GM18868 (cell line): ENCODE measurements at regions not wholly inside any gene's neighbourhood (a gene's known extent, or its start where the extent isn't known, plus 50 kb on each side); places are given as distances from the start of the nearest gene placed in this dataset.
"Not testable (repeated sequence)": the region's sequence is repeated elsewhere in the genome, so short reads cannot be mapped to it uniquely, and the experiment has no call there.

Experiments used
- ATAC-seq: cut with Tn5 transposase; IDR thresholded peaks from one replicate; pipeline ENCODE4 v1.9.1; 2021; ENCODE audit warnings: mild to moderate bottlenecking, moderate library complexity; ENCODE audit not compliant: unreplicated experiment

- ATAC-seq, result no peak
Observed at GRCh38 chr4:112708772-112709171, 71.8 kb downstream of the LARP7 start.

GRCh38 chr4:112714922-112715901, 78.3 kb downstream of the LARP7 start:
- no peak for ATAC-seq

- ATAC-seq, result no peak
Observed at GRCh38 chr4:112717856-112718255, 80.9 kb downstream of the LARP7 start.

GRCh38 chr4:112721627-112722026, 84.7 kb downstream of the LARP7 start:
- ATAC-seq, result no peak

- ATAC-seq, result no peak
Observed at GRCh38 chr4:112726041-112726440, 89.1 kb downstream of the LARP7 start.

- ATAC-seq, result not testable (repeated sequence)
Observed at GRCh38 chr4:112727728-112728127, 90.8 kb downstream of the LARP7 start.

- ATAC-seq, result no peak
Observed at GRCh38 chr4:112731715-112732114, 94.8 kb downstream of the LARP7 start.

- no peak for ATAC-seq
Observed at GRCh38 chr4:112732142-112732541, 95.2 kb downstream of the LARP7 start.

GRCh38 chr4:112735474-112735951, 98.6 kb downstream of the LARP7 start:
- ATAC-seq, result peak; percentile 81

- ATAC-seq, result peak; percentile 52
Observed at GRCh38 chr4:112736718-112737135, 99.8 kb downstream of the LARP7 start.

- no peak for ATAC-seq
Observed at GRCh38 chr4:112739442-112739841, 102.5 kb downstream of the LARP7 start.

- ATAC-seq, result no peak
Observed at GRCh38 chr4:112747036-112747435, 110.1 kb downstream of the LARP7 start.

GRCh38 chr4:112748352-112748878, 111.5 kb downstream of the LARP7 start:
- ATAC-seq, result no peak

- not testable (repeated sequence) for ATAC-seq
Observed at GRCh38 chr4:112750749-112751148, 113.8 kb downstream of the LARP7 start.

- ATAC-seq, result no peak
Observed at GRCh38 chr4:112751447-112751846, 114.5 kb downstream of the LARP7 start.

- ATAC-seq, result no peak
Observed at GRCh38 chr4:112752061-112752460, 115.1 kb downstream of the LARP7 start.

GRCh38 chr4:112752510-112752909, 115.6 kb downstream of the LARP7 start:
- no peak for ATAC-seq

- no peak for ATAC-seq
Observed at GRCh38 chr4:112753333-112753732, 116.4 kb downstream of the LARP7 start.

- ATAC-seq, result no peak
Observed at GRCh38 chr4:112759313-112759712, 122.4 kb downstream of the LARP7 start.

GRCh38 chr4:112765317-112765974, 128.5 kb downstream of the LARP7 start:
- ATAC-seq, result peak; percentile 76

- ATAC-seq, result no peak
Observed at GRCh38 chr4:112766422-112766821, 129.5 kb downstream of the LARP7 start.

- no peak for ATAC-seq
Observed at GRCh38 chr4:112767386-112767785, 130.4 kb downstream of the LARP7 start.
